Peyer's patch (tissue), 4 donors: ENCODE measurements at regions not wholly inside any gene's neighbourhood (a gene's known extent, or its start where the extent isn't known, plus 50 kb on each side); places are given as distances from the start of the nearest gene placed in this dataset.

Source experiments
- POLR2A ChIP-seq, 2 donors: fragments of 450-650 bp; IDR thresholded peaks; one replicate each; pipeline ENCODE4 v1.5.1; 2017; ENCODE audit warnings: antibody characterized with exemption in 2 of 2, mild to moderate bottlenecking in 2 of 2, moderate library complexity in 2 of 2
- TF ChIP-seq, protein P1 (sequence below), 6 experiments: fragments of 450-650 bp in 4 of 6; fragments of 200-600 bp in 2 of 6; sonication (generic) in 1 of 6; IDR thresholded peaks; one replicate each; pipeline ENCODE4 v1.5.1; 2017 to 2019; ENCODE audit warnings: antibody characterized with exemption in 6 of 6, mild to moderate bottlenecking in 3 of 6, moderate library complexity in 1 of 6

DNA sequence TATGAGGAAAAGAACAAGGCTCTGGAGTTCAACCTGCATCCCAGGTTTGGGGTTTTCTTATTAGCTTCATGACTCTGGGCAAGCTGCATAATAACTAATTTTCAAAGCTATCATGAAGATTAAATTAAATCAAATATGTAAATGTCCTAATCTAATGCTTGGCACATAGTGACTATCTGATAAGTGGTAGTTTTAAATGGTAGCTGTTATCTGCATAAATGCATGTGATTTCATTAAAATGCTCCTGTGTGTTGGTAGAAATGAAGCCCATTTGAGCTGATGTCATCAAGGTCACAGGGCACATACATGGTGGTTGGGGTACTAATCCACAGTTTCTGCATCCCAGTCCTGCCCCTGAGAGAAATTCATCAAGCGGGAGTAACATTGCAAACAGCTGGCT, 428.8 kb downstream of the LRATD1 start:
- TF ChIP-seq, protein P1, sequence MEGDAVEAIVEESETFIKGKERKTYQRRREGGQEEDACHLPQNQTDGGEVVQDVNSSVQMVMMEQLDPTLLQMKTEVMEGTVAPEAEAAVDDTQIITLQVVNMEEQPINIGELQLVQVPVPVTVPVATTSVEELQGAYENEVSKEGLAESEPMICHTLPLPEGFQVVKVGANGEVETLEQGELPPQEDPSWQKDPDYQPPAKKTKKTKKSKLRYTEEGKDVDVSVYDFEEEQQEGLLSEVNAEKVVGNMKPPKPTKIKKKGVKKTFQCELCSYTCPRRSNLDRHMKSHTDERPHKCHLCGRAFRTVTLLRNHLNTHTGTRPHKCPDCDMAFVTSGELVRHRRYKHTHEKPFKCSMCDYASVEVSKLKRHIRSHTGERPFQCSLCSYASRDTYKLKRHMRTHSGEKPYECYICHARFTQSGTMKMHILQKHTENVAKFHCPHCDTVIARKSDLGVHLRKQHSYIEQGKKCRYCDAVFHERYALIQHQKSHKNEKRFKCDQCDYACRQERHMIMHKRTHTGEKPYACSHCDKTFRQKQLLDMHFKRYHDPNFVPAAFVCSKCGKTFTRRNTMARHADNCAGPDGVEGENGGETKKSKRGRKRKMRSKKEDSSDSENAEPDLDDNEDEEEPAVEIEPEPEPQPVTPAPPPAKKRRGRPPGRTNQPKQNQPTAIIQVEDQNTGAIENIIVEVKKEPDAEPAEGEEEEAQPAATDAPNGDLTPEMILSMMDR (IDR thresholded peaks at IDR 0.05): no peak
- TF ChIP-seq POLR2A (IDR thresholded peaks at IDR 0.05): no peak
